Keratinocyte (primary cell): ENCODE measurements at regions not wholly inside any gene's neighbourhood (a gene's known extent, or its start where the extent isn't known, plus 50 kb on each side); places are given as distances from the start of the nearest gene placed in this dataset.

Experiments used
- DNase-seq: peaks from one replicate; pipeline ENCODE4 v3.0.0-alpha.2; 2011; ENCODE audit warnings: low read depth, missing footprints, low spot score
- FAIRE-seq: peaks from 2 replicates; lab custom pipeline; 2011; peaks lifted over from hg19 to GRCh38; lab: Jason Lieb, UNC
- H2AFZ ChIP-seq: 2 replicates; pipeline ENCODE4 v1.6.0; 2012; ENCODE audit warnings: low read length, control low read depth, inconsistent platforms; ENCODE audit not compliant: control insufficient read depth
- H3K27ac ChIP-seq: 2 replicates; pipeline ENCODE4 v1.5.1; 2011; ENCODE audit warnings: low read length; ENCODE audit not compliant: control insufficient read depth, insufficient read depth
- H3K27me3 ChIP-seq: 3 replicates; pipeline ENCODE4 v1.6.0; 2011; ENCODE audit warnings: low read length; ENCODE audit not compliant: control insufficient read depth, insufficient read depth; ENCODE audit errors: extremely low read depth
- H3K36me3 ChIP-seq, 2 experiments: 2 replicates in 1 of 2; 3 replicates in 1 of 2; pipeline ENCODE4 v1.5.1; 2011; ENCODE audit warnings: low read length in 2 of 2, mild to moderate bottlenecking in 1 of 2; ENCODE audit not compliant: control insufficient read depth in 2 of 2, insufficient read depth in 2 of 2; ENCODE audit errors: extremely low read depth in 1 of 2
- H3K4me1 ChIP-seq: 3 replicates; pipeline ENCODE4 v1.5.1; 2011; ENCODE audit warnings: low read length; ENCODE audit not compliant: control insufficient read depth, insufficient read depth; ENCODE audit errors: extremely low read depth
- H3K4me2 ChIP-seq: 3 replicates; pipeline ENCODE4 v1.6.0; 2011; ENCODE audit warnings: low read depth, low read length; ENCODE audit not compliant: control insufficient read depth, insufficient read depth; ENCODE audit errors: extremely low read depth
- H3K4me3 ChIP-seq, 3 experiments: fragments of 200-600 bp in 1 of 3; sonication (generic) in 1 of 3; 2 replicates in 2 of 3; 3 replicates in 1 of 3; pipeline ENCODE4 v1.5.1; 2011 to 2016; ENCODE audit warnings: low read length in 3 of 3, mild to moderate bottlenecking in 3 of 3, control low read depth in 2 of 3, inconsistent platforms in 1 of 3, low read depth in 1 of 3, mixed read lengths in 1 of 3, mixed run types in 1 of 3, moderate library complexity in 1 of 3; ENCODE audit not compliant: control insufficient read depth in 2 of 3, insufficient read depth in 2 of 3; ENCODE audit errors: extremely low read depth in 1 of 3
- H3K79me2 ChIP-seq: 2 replicates; pipeline ENCODE4 v1.6.0; 2012; ENCODE audit warnings: low read length; ENCODE audit not compliant: control insufficient read depth, insufficient read depth
- H3K9ac ChIP-seq: 3 replicates; pipeline ENCODE4 v1.6.0; 2011; ENCODE audit warnings: low read length; ENCODE audit not compliant: control insufficient read depth, insufficient read depth; ENCODE audit errors: extremely low read depth
- H3K9me1 ChIP-seq: 3 replicates; pipeline ENCODE4 v1.6.0; 2011; ENCODE audit warnings: low read length; ENCODE audit not compliant: control insufficient read depth, insufficient read depth; ENCODE audit errors: extremely low read depth
- H3K9me3 ChIP-seq: 2 replicates; pipeline ENCODE4 v1.5.1; 2012; ENCODE audit warnings: low read depth, low read length; ENCODE audit not compliant: control insufficient read depth
- H4K20me1 ChIP-seq: 3 replicates; pipeline ENCODE4 v1.6.0; 2011; ENCODE audit warnings: low read length; ENCODE audit not compliant: control insufficient read depth, insufficient read depth; ENCODE audit errors: extremely low read depth
- EZH2 ChIP-seq: IDR thresholded peaks from one replicate; pipeline ENCODE4 v1.6.1; 2012; ENCODE audit warnings: inconsistent platforms, mild to moderate bottlenecking, low read length, moderate library complexity
- dilution Hi-C: fragments of 300-500 bp; cut with MboI; formaldehyde crosslinking; loops from one replicate; pipeline ENCODE4 v1.7.0; 2020; ENCODE audit warnings: low sequenced_read_pairs; ENCODE audit not compliant: extremely low pct_ligation_motif_present
- TF ChIP-seq, protein P1 (sequence below), 3 experiments: IDR thresholded peaks in 1 of 3; conservative IDR thresholded peaks in 1 of 3; optimal IDR thresholded peaks in 1 of 3; 2 replicates in 2 of 3; 3 replicates in 1 of 3; pipeline versions ENCODE3 to v1.5.1; 2011; ENCODE audit warnings: low read length in 3 of 3, mild to moderate bottlenecking in 3 of 3, moderate library complexity in 2 of 3, control low read depth in 1 of 3, inconsistent platforms in 1 of 3; ENCODE audit not compliant: insufficient read depth in 2 of 3; ENCODE audit errors: extremely low read depth in 1 of 3

DNA sequence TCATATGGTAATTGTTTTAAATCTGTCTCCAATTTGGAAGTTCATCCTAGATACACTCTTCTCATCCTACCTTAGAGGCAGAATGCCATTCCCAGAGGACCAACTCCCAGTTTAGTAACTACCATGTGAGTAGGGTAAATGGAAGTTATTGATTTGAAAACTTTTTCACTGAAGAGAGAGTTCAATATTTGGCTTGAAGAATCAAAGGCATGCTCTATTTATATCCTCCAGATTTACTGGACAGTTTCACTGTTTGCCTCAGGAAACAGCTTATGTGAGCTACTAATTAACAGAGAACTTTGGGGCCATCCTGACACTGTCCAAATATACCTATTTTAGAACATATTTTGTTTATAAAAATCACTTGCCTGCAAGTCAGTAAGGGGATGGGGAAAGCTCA lies 607.2 kb upstream of the GYPC start:
- H3K9me1 ChIP-seq, result no peaks in the 10 kb centered on the region
- no peak for FAIRE-seq
- dilution Hi-C loops, result no loop called here

DNA sequence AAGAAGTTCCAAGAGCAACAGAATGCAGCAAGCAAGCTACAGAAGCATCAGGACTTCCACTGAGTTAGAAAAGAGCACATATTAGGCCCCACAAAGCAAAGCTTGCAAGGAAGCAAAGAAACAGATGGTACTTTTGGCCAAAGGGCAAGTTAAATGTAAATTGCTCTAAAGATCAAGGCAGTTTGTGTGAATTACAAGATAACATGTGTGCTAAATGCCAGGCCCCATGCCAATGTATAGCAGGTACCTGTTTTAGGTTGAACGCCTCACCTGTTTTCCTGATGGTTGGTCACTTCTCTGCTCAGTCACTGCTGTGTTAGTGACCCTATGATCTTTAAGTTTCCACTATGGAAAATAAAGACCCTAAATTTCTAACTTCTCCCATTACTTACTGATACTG lies 606.5 kb upstream of the GYPC start:
- Histone ChIP-seq H3K9ac (no peak overlapping the region), H3K4me1 (no peaks in the 10 kb centered on the region), H2AFZ (no peak overlapping the region), H4K20me1 (no peaks in the 10 kb centered on the region), H3K9me1 (no peaks in the 10 kb centered on the region), H3K27ac (no peak overlapping the region), H3K4me2 (no peak overlapping the region), H3K4me3 (no peak overlapping the region), H3K79me2 (no peaks in the 10 kb centered on the region), H3K27me3 (no peaks in the 10 kb centered on the region), H3K36me3 (no peaks in the 10 kb centered on the region), H3K9me3 (peaks cover 2% of the 10 kb centered on the region)
- FAIRE-seq (no peak), DNase-seq (no peak)
- dilution Hi-C loops, result no loop called here
- no peak for TF ChIP-seq EZH2
- TF ChIP-seq, protein P1, sequence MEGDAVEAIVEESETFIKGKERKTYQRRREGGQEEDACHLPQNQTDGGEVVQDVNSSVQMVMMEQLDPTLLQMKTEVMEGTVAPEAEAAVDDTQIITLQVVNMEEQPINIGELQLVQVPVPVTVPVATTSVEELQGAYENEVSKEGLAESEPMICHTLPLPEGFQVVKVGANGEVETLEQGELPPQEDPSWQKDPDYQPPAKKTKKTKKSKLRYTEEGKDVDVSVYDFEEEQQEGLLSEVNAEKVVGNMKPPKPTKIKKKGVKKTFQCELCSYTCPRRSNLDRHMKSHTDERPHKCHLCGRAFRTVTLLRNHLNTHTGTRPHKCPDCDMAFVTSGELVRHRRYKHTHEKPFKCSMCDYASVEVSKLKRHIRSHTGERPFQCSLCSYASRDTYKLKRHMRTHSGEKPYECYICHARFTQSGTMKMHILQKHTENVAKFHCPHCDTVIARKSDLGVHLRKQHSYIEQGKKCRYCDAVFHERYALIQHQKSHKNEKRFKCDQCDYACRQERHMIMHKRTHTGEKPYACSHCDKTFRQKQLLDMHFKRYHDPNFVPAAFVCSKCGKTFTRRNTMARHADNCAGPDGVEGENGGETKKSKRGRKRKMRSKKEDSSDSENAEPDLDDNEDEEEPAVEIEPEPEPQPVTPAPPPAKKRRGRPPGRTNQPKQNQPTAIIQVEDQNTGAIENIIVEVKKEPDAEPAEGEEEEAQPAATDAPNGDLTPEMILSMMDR (optimal IDR thresholded peaks at IDR 0.05 in 1 of 3, IDR thresholded peaks at IDR 0.05 in 1 of 3, conservative IDR thresholded peaks at IDR 0.05 in 1 of 3; ENCODE audit: extremely low read depth in 1 of 3, insufficient read depth in 2 of 3, low read length in 3 of 3), result no peak

More for the DNA sequence above, 607.2 kb upstream of the GYPC start:
- no peak for TF ChIP-seq EZH2
- TF ChIP-seq, protein P1 (optimal IDR thresholded peaks at IDR 0.05 in 1 of 3, IDR thresholded peaks at IDR 0.05 in 1 of 3, conservative IDR thresholded peaks at IDR 0.05 in 1 of 3; ENCODE audit: extremely low read depth in 1 of 3, insufficient read depth in 2 of 3, low read length in 3 of 3), result no peak
- no peaks in the 10 kb centered on the region for H3K36me3 ChIP-seq
- H3K27ac ChIP-seq, result no peak overlapping the region
- no peak for DNase-seq
- H4K20me1 ChIP-seq, result no peaks in the 10 kb centered on the region
- H3K9me3 ChIP-seq, result peaks cover 2% of the 10 kb centered on the region
- H3K4me1 ChIP-seq, result no peaks in the 10 kb centered on the region
- no peak overlapping the region for H3K4me3 ChIP-seq
- no peaks in the 10 kb centered on the region for H3K27me3 ChIP-seq
- no peak overlapping the region for H3K9ac ChIP-seq
- no peak overlapping the region for H2AFZ ChIP-seq
- no peaks in the 10 kb centered on the region for H3K79me2 ChIP-seq
- H3K4me2 ChIP-seq, result no peak overlapping the region
